Heart left ventricle (tissue), 13 donors: ENCODE measurements at regions not wholly inside any gene's neighbourhood (a gene's known extent, or its start where the extent isn't known, plus 50 kb on each side); places are given as distances from the start of the nearest gene placed in this dataset.

Source experiments
- CTCF ChIP-seq, 12 donors: fragments of 200-600 bp; sonication (generic) in 4 of 12; IDR thresholded peaks; one replicate each; pipeline versions ENCODE4 v1.5.0 to v1.8.0; 2018 to 2022; ENCODE audit warnings: antibody characterized with exemption in 12 of 12, mild to moderate bottlenecking in 5 of 12
- POLR2A ChIP-seq, 2 donors: fragments of 450-650 bp; IDR thresholded peaks; one replicate each; pipeline ENCODE4 v1.6.1; 2017; ENCODE audit warnings: antibody characterized with exemption in 2 of 2, mild to moderate bottlenecking in 2 of 2, moderate library complexity in 2 of 2
- donor health status: ischemic (EF 13 %, LVEDD 7.1; RV severe dilation, severe dysfunction).
- donor health status: DM: no; HTN: yes; CAD: no.
- donor health status: DM: no; HTN: no; CAD: no.
- donor health status: ischemic (EF 25% LVEDD 6.9; RV normal size, moderate dysfunction).
- donor health status: ischemic (EF 25% LVEDD 5.7; RV mildly dilated, moderate dysfunction).
- donor health status: ischemic (EF 35%, LVEDD 5.7; RV mildly dilated, moderate dysfunction).
- donor health status: nonischemic (EF 11% LVEDD 7.7; RV severe dilation, severe dysfunction).
- donor health status: DM: yes; HTN: yes; CAD: no.
- donor health status: PGD.
- donor health status: ischemic (EF 29% LVEDD 5.4; RV normal size, mild dysfunction).
- donor health status: nonischemic (EF 23%, LVEDD 6.1; RV moderate dilation, normal function).

DNA sequence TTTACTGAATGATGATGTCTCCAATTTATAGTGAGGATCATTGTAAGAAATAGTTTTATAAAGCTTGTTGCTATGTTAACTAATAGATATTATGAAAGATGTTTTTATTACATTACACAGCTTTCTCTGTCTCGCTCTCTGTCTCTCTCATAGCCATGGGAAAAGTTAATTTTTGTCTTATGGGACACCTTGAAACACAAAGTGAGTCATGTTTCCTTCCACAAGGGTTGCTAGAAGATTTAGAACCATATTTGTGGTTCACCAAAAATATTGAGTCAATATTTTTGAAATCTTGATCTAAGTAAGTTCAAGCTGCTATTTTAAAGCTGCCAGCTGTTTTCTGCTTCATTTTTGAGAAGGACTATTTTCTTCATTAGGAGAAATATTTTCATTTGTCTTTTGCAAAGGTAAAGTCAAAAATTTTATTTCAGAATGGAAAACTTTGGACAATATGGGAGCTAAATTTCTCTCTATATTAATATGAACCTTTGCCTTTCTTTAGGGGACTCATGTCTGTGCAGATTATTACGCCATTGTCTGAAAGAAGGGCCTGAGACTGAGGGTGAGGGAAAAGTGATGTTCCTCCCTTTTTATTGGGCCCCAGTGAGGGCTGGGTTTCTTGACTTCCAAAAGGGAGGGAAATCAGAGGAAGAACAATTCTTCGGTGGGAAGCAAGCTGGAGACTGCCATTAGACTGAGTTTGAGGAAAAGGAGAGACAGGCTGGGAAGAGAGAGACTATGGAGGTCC lies 87.9 kb upstream of the SLC24A2 start:
- TF ChIP-seq CTCF (IDR thresholded peaks at IDR 0.05) (no peak), POLR2A (IDR thresholded peaks at IDR 0.05) (no peak)
